AG09319 (cell line): ENCODE measurements at regions not wholly inside any gene's neighbourhood (a gene's known extent, or its start where the extent isn't known, plus 50 kb on each side); places are given as distances from the start of the nearest gene placed in this dataset.
"Not testable (repeated sequence)": the region's sequence is repeated elsewhere in the genome, so short reads cannot be mapped to it uniquely, and the experiment has no call there.

Experiments
- DNase-seq: peaks from one replicate; pipeline ENCODE4 v3.0.0-alpha.2; 2010; ENCODE audit warnings: low read depth; ENCODE audit errors: extremely low read depth
- TF ChIP-seq, protein P1 (sequence below): IDR thresholded peaks from 2 replicates; pipeline ENCODE4 v1.5.1; 2011; ENCODE audit warnings: low read depth, mild to moderate bottlenecking, inconsistent platforms, low read length, moderate library complexity

- DNase-seq = no peak
- TF ChIP-seq, protein P1, sequence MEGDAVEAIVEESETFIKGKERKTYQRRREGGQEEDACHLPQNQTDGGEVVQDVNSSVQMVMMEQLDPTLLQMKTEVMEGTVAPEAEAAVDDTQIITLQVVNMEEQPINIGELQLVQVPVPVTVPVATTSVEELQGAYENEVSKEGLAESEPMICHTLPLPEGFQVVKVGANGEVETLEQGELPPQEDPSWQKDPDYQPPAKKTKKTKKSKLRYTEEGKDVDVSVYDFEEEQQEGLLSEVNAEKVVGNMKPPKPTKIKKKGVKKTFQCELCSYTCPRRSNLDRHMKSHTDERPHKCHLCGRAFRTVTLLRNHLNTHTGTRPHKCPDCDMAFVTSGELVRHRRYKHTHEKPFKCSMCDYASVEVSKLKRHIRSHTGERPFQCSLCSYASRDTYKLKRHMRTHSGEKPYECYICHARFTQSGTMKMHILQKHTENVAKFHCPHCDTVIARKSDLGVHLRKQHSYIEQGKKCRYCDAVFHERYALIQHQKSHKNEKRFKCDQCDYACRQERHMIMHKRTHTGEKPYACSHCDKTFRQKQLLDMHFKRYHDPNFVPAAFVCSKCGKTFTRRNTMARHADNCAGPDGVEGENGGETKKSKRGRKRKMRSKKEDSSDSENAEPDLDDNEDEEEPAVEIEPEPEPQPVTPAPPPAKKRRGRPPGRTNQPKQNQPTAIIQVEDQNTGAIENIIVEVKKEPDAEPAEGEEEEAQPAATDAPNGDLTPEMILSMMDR = no peak
These were observed 130.8 kb upstream of the FRG1 start for GRCh38 chr4:189809839-189810238.

DNA sequence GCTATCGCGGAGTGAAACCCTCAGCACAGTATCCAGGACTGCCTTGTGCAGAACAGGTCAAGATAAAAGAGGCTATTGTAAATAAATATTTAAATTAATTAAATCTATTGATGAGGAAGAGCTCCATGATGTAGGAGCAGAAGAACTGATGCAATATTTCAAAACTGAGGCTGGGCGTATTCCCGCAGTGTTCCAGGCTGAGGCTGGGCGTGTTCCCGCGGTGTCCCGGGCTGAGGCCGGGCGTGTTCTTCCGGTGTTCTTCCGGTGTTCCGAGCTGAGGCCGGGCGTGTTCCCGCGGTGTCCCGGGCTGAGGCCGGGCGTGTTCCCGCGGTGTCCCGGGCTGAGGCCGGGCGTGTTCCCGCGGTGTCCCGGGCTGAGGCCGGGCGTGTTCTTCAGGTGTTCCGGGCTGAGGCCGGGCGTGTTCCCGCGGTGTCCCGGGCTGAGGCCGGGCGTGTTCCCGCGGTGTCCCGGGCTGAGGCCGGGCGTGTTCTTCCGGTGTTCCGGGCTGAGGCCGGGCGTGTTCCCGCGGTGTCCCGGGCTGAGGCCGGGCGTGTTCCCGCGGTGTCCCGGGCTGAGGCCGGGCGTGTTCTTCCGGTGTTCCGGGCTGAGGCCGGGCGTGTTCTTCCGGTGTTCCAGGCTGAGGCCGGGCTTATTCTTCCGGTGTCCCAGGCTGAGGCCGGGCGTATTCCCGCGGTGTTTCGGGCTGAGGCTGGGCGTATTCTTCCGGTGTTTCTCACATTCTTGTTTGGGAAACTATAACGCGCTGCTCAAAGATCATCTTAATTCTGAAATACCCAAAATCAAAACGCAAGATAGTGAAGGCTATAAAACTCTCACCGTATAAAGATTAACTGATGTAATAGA, 130.1 kb upstream of the FRG1 start:
- not testable (repeated sequence) for DNase-seq

DNA sequence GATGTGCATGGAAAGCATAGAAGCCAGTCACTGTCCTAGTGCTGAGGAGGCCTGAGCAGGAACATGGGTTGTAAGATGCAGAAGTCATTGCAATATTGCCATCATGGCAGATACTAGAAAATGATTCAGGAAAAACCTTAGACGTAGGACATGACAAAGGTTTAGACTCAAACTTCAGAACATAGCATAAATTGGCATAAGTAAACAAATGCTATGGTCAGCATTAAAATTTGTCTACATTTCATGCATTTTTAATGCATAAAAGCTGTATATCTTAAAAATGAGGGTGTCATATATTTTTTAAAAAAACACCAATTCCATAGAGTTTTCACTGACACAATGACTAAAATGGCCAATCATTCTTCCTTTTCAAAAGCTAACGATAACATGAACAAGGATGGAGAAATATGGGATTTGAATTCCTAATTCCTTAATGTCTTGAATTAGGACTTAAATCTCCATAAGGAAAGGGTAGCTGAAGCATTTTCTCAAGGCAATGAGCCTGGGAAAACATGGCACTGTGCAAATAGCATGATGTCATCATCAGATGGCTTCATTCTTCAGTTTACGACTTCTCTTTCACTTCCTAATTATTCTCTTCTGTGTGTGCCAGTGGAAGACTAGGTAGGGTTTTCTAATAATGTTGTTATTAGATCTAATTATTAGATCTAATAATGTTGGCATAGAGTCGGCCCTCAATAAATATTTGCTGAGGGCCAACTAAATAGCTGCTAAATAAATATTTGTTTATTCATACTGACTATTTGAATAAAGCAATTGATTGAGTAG, 125.1 kb upstream of the FRG1 start:
- DNase-seq = no peak
- TF ChIP-seq, protein P1 = no peak

GRCh38 chr4:189822326-189822725, 118.3 kb upstream of the FRG1 start:
- TF ChIP-seq, protein P1 = no peak
- no peak for DNase-seq

DNA sequence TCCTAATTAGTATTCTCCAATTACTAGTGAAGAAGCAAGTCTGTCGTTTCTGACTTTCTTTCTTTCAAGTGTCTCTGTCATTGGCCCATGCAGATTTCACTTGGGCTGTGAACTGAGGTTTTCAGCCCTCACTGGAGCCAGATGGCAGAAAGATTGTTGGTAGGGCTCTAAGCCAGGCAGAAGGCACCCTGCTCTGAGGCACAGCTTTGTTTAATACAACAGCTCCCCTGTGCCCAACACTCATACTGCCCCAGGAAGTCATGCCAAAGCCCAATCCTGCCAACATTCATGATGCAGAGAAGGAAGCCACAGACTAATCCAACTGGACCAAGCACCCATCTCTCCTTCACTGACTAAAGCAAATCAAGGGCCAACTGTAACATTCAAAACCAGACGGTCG, 117.1 kb upstream of the FRG1 start:
- TF ChIP-seq, protein P1 = no peak
- DNase-seq = no peak

- TF ChIP-seq, protein P1 = no peak
- no peak for DNase-seq
These were observed 115.2 kb upstream of the FRG1 start for GRCh38 chr4:189825466-189825865.

DNA sequence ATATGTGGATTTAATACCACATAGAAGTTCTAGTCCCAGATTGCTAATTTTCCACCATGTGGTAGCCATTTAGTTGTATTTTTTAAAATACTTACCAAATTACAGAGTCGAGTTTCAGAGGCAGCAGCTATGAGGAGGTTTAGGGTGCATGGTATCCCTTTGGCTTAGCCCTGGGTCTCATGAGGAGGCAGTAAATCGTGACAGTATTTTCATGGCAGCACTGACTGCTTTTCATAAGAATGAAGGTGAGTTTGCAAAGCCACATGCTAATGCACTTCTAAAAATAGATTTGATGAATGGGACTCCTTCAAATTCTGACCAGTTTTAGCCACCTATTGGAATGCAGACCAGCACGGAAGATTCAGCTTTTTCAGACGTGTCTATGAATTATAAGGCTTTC, 114.0 kb upstream of the FRG1 start:
- TF ChIP-seq, protein P1 = no peak
- no peak for DNase-seq
